HG03571 (cell line): ENCODE measurements at regions not wholly inside any gene's neighbourhood (a gene's known extent, or its start where the extent isn't known, plus 50 kb on each side); places are given as distances from the start of the nearest gene placed in this dataset.
"Not testable (repeated sequence)": the region's sequence is repeated elsewhere in the genome, so short reads cannot be mapped to it uniquely, and the experiment has no call there.

Source experiments
- ATAC-seq: cut with Tn5 transposase; IDR thresholded peaks from one replicate; pipeline ENCODE4 v1.9.1; 2021; ENCODE audit not compliant: unreplicated experiment

DNA sequence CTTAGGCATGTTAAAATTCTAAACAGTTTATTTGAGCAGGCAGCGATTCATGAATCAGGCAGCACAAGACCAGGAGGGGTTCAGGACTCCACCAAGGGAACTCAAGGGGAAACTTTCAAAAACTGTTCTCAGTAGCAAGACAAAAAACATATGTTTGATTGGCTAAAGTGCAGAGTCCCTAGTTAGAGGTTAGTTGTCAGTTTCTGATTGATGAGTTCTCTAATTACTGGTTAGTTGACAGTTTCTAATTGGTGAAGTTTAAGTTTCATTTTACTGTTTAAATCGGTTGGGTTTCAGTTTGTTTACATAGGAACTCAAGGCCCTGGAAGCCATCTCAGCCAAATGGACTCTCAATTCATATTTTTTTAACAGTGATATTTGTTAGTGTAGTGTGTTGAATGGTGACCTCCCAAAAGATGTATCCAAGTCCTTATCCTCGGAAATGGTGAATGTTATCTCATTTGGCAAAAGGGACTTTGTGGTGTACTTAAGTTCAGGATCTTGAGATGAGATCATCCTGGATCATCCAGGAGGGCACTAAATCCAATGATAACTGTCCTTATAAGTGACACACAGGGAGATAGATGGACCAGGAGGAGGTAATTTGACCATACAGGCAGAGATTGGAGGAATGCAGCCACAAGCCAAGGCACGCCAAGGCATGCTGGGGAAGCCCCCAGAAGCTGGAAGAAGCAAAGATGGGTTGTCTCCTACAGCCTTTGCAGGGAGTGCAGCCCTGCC lies 219.2 kb upstream of the RAI14 start:
- ATAC-seq: no peak

DNA sequence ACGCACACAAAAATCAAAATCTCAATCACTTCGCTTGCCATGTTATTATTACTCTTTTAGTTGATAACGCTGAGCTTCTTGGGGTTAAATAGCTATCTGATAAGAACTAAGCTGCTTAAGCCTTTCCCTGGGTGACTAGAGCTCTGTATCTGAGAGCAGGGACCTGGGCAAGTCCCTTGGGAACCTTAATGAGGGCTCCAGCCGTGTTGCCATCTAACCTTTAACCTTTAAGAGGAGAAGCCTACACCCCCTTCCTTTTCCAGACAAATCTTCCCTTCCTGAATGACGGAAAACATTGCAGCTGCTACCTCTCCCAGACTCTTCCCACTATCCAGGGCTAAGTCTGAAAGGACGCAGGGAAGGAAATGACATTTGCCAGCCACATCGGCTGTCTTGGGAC lies 216.5 kb upstream of the RAI14 start:
- ATAC-seq: no peak

DNA sequence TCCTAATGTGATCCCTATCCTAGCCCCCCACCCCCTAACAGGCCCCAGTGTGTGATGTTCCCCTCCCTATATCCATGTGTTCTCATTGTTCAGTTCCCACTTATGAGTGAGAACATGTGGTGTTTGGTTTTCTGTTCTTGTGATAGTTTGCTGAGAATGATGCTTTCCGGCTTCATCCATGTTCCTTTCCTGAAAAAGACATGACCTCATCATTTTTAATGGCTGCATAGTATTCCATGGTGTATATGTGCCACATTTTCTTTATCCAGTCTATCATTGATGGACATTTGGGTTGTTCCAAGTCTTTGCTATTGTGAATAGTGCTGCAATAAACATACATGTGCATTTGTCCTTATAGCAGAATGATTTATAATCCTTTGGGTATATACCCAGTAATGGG lies 214.4 kb upstream of the RAI14 start:
- not testable (repeated sequence) for ATAC-seq

DNA sequence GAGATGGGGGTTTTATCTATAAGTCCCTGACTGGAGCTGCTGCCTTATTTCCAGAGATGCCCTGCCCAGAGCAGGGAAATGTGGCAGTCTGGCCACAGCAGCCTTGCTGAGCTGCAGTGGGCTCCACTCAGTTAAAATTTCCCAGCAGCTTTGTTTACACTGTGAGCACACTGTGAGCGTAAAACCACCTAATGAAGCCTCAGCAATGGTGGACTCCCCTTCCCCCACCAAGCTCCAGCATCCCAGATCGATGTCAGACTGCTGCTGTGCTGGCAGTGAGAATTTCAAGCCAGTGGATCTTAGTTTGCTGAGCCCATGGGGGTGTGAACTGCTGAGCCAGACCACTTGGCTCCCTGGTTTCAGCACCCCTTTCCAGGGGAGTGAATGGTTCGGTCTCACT lies 208.7 kb upstream of the RAI14 start:
- no peak for ATAC-seq

DNA sequence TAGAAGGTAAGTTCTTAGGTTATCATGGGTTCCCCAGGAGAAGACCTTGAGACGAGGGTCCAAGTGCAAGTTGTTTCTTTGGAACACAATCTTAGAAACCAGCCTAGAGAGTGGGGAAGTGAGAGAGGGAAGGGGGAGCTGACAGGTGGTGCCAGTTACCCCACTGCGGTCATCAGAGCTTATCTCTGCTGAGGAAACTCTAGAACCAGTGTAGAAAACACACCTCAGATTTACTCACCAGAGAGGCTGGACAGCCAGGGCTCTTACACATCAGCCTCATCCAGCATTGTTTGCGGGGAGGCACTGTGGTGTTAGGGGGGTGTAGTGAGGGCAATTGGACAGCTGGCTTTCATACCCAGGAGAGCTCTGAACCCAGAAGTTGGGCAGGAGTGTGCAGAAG lies 206.5 kb upstream of the RAI14 start:
- ATAC-seq: no peak

DNA sequence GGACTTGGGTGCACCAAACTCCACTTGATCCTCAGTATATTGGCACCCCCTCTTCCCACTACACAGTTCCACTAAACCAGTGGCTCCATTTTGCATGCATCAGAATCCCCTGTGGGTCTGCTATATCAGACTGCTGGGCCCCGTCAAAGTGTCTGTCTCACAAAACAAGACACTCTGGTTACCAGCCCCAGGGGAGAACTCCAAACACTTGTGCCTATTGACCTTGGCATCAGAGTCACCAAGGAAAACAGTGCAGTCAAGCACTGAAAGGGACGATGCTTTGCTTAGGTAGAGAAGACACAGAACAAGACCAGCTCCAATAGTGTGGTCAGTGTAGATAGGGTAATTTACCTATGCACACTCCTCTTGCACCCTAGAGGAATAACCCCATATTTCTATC lies 205.8 kb upstream of the RAI14 start:
- ATAC-seq: no peak

DNA sequence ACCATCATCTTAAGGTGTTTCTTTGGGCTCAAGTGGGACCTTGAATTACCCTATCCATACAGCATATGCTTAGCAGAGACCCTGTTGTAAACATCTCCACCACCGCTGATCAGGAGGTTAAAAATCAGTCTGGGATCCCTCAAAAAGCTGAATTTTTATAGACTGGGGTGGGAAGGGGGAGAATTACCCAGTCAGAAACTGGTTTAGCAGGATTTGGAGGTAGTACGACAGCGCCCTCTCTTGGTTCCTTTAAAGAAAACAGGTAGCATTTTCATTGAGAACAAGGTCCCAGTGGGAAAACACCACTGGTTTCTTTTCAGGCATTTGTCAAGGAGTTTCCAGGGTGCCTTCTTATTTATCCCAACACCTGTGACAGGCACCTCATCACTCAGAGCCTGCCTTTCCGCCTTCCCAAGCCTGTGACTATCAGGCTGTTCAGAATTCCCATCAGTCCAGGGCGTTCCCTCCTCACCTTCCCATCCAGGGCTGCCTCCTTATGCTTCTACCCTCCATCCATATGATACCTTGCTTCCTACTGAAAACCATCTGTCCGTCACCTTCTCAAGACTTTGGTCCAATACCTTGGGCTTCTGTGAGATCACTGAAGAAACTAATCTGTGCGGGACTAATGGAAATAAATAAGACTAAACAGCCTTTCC lies 203.8 kb upstream of the RAI14 start:
- no peak for ATAC-seq

DNA sequence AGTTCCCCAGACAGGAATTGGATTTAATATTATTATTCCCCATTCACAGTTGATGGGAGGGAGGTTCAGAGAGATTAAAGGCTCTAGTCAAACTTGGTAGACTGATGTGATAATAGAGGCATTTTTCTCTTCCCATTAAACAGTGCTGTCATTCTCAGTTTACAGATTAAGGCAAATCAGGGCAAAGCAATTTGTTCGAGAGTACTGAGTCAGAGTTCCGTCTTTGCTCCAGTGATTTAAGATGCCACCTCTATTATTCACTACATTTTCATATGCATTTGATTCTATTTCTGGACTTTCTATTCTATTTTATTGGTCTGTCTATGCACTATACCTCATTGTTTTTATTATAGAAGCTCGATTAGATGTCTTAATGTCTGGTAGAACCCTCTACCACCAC lies 201.0 kb upstream of the RAI14 start:
- ATAC-seq: no peak

DNA sequence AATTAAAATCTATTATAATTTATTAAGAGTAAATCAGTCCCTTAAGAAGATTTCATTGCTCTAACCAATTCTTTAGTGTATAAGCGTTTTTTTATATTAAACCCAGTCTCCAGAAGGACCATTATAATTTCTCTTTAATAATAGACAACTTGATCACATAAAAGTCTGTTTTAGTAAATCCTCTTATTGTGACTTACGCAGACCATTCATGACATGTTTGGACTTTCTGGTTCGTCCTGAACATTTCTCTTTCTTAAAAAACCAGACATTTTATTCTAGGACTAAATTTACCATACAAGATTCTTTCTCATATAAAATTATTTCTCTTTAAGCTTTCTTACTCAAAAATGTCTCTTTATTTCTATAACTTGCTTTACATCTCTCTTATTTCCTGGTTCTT lies 196.2 kb upstream of the RAI14 start:
- no peak for ATAC-seq

DNA sequence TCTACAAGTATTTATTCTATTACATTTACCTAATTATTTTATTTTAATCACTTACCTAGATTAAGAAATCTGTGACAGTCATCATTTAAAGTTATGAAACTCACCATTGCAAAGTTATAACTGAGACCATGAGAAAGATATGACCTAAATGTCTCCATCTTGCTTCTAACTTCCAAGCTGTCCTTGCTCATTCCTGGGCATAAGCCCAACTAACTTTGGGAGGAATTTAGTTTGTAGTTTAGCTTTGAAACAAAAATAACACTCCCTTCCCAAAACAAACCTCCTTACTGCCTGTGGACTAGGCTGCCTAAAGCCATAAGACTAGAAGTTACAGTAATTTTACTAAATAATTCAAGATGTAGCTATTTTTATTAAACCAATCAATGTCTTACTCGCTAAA lies 195.6 kb upstream of the RAI14 start:
- no peak for ATAC-seq

DNA sequence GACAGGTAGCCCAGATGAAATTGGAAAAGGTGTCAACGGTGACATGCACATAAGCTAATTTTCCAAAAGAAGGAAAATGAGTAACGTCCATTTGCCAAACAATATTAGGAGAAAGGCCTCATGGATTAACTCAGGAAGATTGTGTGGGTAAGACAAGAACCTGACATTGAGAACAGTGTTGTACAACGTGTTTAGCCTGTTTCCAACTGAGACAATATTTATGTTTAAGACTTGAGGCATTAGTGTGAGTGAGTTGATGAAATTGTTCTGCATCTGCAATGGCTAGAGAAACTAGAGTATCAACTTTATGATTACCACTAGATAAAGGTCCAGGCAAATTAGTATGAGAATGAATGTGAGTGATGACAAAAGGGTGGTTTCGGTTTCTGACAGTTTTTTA lies 191.3 kb upstream of the RAI14 start:
- no peak for ATAC-seq

DNA sequence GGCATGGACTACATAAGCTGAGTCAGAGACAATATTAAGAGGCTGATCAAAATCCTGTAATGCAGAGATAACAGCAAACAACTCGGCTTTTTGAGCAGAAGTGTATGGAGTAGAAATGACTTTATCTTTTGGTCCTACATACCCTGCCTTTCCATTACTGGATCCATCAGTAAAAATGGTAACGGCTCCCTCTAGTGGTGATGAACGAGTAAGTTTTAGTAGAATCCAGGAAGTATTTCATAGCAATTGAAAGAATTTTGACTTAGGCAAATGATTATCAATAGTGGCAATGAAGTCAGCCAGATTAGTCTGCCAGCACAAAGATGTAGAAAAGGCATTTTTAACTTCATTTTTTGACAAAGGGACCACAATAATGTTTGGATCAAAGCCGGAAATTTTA lies 190.8 kb upstream of the RAI14 start:
- ATAC-seq: not testable (repeated sequence)

DNA sequence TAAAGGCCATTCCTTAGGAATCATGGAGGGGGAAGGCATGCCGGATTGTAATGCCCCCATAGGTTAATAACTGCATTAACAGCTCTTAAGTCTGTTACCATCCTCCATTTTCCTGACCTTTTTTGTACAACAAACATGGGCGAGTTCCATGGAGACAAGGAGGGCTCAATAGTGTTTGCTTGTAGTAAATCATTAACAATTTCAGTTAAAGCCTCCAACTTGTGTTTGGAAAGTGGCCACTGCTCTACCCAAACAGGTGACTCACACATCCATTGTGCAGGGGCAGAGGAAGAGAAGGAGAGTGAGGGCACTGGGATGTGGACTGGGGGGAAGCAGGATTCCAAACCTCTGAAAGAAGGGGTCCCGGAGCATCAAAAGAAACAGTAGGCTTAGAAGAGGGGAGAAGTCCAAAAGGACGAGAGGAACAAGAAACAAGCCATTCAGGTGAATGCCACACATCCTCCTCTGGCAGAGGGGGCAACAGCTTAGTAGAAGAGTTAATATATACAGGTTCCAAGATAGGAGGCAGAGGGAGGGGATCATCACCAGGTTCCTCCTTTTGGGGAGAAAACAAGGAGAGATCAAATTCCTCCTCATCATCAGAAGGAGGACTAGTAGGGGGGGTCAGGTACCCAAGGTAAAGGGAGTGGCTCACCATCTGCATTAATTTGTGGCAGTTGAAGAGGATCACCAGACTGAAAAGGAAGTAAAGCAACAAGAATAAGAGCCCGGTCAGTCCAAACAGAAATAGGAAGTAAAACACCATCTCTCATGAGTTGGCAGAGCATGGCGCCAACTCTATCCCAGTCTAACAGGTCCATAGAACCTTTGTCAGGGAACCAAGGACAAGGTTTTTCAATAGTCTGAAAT lies 189.4 kb upstream of the RAI14 start:
- not testable (repeated sequence) for ATAC-seq

DNA sequence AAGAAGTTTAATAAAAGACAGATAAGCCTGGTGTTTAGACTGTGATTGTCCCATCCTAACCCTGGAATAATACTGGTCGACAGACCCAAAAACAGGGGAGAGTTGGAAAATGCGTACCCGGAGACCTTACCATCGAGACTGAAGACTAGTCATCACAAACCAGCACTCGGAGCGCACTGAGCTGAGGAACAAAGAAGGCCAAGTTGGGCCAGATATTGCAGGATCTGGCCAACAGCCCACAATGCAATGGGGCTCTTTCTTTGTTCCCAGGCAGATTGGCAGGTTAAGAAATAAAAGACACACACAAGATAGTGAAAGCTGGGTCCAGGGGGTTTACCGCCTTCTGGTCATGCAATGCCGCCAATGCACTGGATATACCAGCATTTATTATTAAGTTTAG lies 188.7 kb upstream of the RAI14 start:
- ATAC-seq: no peak

DNA sequence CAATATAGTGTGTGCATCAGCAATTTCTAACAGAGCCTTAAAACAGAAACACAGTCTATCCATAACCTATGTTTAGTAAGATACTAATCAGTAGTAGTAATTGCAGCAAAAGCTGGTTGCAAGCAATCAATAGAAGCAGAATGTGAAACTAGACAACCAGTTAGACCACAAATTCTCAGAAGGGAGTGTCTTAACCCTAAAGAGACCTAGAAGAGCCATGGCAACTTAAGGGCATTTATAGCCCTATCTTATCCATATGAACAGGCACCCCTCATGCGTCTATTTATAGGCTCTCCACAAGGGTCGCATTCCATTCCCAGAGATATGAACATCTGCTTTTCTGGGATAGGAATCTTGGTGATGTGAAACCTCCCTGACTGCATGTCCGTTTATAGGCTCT lies 188.1 kb upstream of the RAI14 start:
- peak; percentile 64 for ATAC-seq

DNA sequence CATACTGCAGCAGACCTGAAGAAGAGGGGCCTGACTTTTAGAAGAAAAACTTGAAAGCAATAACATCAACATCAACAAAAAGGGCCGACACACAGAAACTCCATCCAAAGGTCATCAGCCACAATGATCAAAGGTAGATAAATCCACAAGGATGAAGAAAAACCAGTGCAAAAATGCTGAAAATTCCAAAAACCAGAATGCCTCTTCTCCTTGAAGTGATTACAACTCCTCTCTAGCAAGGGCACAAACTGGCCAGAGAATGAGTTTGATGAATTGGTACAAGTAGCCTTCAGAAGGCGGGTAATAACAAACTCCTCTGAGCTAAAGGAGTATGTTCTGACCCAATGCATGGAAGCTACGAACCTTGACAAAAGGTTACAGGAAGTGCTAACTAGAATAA lies 186.2 kb upstream of the RAI14 start:
- no peak for ATAC-seq

DNA sequence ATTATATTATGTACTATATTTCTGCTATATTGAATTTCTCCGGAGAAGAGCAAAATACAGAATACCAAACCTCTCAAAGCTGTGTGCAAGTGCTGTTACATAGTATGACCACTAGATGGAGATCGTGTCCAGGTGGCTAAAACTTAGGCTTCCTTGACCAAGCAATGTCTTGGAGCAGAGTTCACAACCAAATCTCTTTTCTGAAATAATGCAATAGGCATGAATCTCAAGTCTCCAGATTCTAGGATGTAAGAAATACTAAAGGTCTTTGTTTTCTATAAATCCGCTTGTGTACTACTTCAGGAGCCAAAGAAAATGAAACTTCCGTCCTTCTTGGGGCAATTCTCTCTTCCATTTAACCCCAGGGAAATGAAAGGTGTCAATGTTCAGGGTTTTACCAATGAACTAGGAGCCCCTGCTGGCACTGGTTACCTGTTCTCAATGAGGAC lies 181.5 kb upstream of the RAI14 start:
- ATAC-seq: no peak

DNA sequence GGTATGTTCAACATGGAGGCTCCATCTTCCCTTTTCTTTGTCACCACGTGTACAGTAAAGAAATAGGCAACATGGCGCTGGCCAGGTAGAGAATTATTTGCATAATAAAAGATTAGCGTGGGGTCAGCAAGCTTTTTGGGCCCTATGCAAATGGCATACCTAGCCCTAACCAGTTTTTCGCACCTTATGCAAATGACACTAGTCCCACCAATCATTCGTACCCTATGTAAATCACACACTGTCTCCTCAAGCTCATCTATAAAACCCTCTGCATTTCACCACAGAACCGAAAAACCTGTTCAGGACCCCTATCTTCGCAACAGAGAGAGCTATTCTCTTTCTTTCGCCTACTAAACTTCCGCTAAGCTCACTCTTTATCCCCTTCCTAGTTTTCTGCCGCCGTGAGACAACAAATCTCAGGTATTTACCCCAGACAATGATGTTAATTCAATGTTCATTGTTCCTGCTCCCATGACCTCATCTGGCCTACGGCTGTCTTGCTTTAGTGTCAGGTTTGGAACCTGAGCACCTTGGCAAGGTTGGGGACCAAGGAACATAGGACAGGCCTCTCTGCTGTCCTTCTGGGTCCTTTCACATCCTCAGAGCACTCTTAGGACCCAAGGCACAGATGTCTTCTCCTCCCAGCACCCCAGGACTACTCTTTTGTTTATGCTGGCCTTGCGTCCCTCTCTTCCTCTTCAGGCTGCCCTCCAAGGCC lies 180.7 kb upstream of the RAI14 start:
- ATAC-seq: no peak

DNA sequence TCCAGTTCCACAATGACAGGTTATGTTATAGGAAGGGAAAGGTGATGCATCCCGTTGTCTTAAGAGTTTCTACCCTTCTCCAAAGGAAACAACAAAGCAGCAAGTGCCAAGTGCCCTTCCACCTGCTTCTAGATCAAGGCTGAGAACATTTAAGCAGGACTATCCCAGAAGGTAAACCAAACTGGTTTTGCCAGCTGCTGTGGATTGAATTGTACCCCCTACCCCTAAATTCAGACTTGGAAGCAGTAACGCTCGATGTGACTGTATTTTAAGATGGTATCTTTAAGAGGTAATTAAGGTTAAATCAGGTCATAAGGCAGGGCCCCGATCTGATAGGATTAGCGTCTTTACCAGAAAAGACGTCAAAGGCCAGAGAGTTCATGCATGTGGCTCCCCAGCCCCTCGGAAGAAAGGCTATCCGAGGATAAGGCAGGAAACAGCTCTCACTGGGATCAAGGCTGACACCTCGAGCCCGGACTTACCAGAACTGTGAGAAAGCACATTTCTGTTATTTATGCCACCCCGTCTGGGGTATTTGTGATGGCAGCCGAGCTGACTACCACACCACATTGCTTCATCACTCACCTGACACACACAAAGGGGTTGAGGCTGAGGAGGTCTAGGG lies 179.1 kb upstream of the RAI14 start:
- no peak for ATAC-seq

DNA sequence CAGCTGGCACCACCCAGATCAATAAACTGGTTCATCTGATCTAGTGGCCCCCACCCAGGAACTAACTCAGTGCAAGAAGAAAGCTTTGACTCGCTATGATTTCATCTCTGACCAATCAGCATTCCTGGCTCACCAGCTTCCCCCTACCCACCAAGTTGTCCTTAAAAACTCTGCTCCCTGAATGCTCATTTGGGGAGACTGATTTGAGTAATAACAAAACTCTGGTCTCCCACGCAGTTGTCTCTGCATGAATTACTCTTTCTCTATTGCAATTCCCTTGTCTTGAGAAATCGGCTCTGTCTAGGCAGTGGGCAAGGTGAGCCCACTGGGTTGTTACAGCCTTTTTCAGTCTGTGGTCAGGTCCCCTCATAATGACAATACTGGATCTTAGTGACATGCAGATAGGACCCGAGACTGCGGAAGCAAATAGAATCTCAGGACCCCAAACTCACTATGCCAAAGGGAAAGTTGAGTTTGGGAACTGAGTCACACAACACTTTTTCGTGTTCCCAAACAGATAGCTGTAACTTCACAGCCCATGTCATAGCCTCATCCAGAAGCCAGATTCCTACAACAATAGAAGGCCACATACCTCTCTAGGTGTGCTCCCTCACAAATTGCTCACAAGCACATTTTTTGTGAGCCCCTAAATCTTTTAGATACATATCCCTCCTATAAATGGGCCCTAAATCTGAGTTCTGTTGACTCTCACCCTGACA lies 175.2 kb upstream of the RAI14 start:
- no peak for ATAC-seq
